Small intestine (tissue), 7 donors: ENCODE measurements at regions not wholly inside any gene's neighbourhood (a gene's known extent, or its start where the extent isn't known, plus 50 kb on each side); places are given as distances from the start of the nearest gene placed in this dataset.

ENCODE experiments used
- DNase-seq, 2 donors: peaks; one replicate each; pipeline versions ENCODE4 v3.0.0 to v3.0.0-alpha.2; 2013
- FAIRE-seq: peaks from 2 replicates; lab custom pipeline; 2012; peaks lifted over from hg19 to GRCh38; lab: Jason Lieb, UNC
- H3K27ac ChIP-seq, 3 donors: one replicate each; pipeline ENCODE4 v1.5.1; 2013; ENCODE audit warnings: low read length in 2 of 3, mild to moderate bottlenecking in 2 of 3, control low read depth in 1 of 3, inconsistent platforms in 1 of 3, low read depth in 1 of 3, moderate library complexity in 1 of 3
- H3K27me3 ChIP-seq, 3 donors: one replicate each; pipeline ENCODE4 v1.6.1; 2013; ENCODE audit warnings: low read length in 3 of 3, inconsistent platforms in 1 of 3; ENCODE audit not compliant: control insufficient read depth in 3 of 3, insufficient read depth in 3 of 3
- H3K36me3 ChIP-seq, 3 donors: one replicate each; pipeline ENCODE4 v1.6.1; 2013; ENCODE audit warnings: low read length in 3 of 3, inconsistent platforms in 1 of 3, low read depth in 1 of 3, mild to moderate bottlenecking in 1 of 3, moderate library complexity in 1 of 3; ENCODE audit not compliant: control insufficient read depth in 3 of 3, insufficient read depth in 2 of 3
- H3K4me1 ChIP-seq, 3 donors: one replicate each; pipeline ENCODE4 v1.6.1; 2013; ENCODE audit warnings: low read length in 2 of 3, inconsistent platforms in 1 of 3, low read depth in 1 of 3, mild to moderate bottlenecking in 1 of 3, moderate library complexity in 1 of 3; ENCODE audit not compliant: control insufficient read depth in 3 of 3, insufficient read depth in 2 of 3
- H3K4me3 ChIP-seq, 3 donors: one replicate each; pipeline ENCODE4 v1.5.1; 2013; ENCODE audit warnings: low read length in 3 of 3, control low read depth in 1 of 3, inconsistent platforms in 1 of 3, low read depth in 1 of 3, mild to moderate bottlenecking in 1 of 3, moderate library complexity in 1 of 3
- H3K9me3 ChIP-seq, 2 donors: one replicate each; pipeline ENCODE4 v1.6.1; 2013; ENCODE audit warnings: low read depth in 1 of 2, low read length in 1 of 2; ENCODE audit not compliant: control insufficient read depth in 2 of 2, insufficient read depth in 1 of 2
- WGBS, 3 donors: extraction: QIAGEN DNeasy Blood & Tissue Kit; methylation state at CpG; one replicate each; pipeline ENCODE4 v1.1.7; 2013; 5-methylcytosine and 5-hydroxymethylcytosine counted together
- donor health status: healthy with polysubstance abuse.
- donor health status: control.
- donor health status: control.
- donor health status: Bipolar disorder and iron deficiency.
- donor health status: healthy.

DNA sequence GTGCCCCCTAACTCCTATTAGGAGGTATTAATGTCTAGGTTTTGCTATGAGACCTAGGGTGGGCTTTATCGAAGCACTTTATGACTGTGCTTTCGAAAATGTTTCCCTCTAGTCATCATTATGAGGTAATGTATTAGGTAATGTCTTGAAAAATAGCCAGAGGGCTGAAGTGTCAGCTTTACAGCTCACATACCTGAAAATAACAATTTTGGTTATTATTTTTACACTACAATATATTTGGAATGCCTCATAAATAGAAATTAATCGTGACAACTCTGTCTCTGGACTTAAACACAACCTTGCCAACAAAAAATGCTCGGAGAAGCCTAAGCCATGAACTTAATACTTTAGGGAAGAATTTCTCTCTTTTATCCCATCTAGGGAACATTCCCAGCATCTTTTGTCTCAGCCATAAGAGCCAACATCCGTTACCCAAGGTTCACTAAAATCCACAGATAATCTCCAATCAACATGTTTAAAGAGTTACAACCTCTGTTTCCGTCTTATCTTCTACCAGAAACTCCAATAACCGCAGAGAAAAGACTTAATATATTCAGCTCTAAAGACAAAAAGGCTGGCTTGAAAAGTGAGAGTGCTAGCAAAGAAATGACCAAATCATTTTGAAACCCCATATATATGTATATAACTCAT lies 130.9 kb upstream of the RND3 start:
- Histone ChIP-seq H3K27ac (no peak overlapping the region), H3K27me3 (no peaks in the 10 kb centered on the region), H3K4me3 (no peak overlapping the region), H3K9me3 (no peaks in the 10 kb centered on the region), H3K4me1 (no peaks in the 10 kb centered on the region), H3K36me3 (no peaks in the 10 kb centered on the region)
- FAIRE-seq, result no peak
- no peak for DNase-seq
- 70 to 75% (median 71%) methylated on average over 7 of the region's 7 CpGs for WGBS, 3 donors

DNA sequence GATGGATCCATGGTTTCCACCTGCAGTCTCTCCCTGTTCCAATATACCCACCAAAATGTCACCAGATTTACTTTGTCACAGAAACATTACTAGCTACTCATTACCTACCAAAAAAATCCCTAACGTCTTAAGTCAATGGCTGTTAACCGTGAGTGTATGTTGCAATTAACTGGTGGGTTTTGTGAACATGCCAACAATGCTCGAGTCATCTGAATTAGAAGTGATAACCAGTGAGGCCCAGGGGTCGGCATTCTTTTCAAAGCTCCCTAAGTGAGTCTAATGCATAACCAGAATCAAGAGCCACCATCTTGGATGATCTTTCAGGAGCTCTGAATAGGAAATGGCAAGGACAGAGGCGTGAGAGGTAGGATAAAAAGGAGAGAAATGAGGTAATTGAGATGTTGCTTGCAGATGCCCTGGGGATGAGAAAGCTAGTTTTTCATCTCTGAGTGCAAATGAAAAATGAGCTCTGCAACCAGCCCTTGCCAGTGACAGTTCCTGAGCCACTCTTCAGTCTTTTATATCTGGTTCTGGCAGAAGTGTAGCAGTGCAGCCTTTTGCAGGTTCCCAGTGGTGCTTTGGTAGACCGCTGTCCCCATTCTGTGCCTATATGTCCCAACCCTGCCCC lies 130.0 kb upstream of the RND3 start:
- no peak for DNase-seq
- 62 to 82% (median 67%) methylated on average over 6 of the region's 6 CpGs for WGBS, 3 donors
- H3K27ac ChIP-seq, result no peak overlapping the region
- H3K9me3 ChIP-seq, result no peaks in the 10 kb centered on the region
- no peaks in the 10 kb centered on the region for H3K27me3 ChIP-seq
- H3K4me1 ChIP-seq, result no peaks in the 10 kb centered on the region
- H3K4me3 ChIP-seq, result no peak overlapping the region
- FAIRE-seq, result no peak
- no peaks in the 10 kb centered on the region for H3K36me3 ChIP-seq

DNA sequence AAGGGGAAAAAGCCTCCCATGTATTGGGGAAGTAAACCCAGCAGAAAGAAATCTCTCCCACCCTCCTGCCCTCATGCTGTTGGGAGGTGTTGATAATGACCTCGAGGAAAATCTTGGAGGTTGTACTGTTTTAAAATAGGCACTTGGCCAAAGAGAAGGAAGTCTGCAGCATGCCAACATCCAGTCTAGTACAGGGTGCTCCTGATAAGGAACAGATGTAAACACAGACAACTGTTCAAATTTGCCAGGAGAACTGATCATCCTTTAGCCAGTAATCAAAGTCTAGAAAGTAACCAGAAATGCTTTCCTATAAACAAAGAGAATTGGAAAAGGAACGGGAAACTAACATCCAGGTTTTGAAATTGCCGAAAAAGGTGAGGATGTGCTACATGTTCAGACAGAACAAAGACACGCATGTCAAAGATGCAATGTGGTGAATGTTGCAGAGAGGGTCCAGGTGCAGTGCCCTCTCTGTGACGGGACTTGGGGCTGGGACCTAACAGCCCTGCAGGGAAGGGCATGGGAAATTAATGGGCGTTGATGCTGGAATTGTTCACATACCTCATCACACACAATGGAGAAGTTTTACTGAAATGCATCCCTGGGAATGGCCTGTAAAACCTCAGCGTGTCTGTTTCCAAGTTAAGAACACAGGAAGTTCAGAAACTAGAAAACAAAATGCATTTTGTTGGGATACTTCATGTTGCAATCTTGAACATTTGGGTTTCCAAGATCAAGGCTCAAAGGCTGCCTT lies 125.7 kb upstream of the RND3 start:
- no peaks in the 10 kb centered on the region for H3K27me3 ChIP-seq
- no peak for DNase-seq
- no peak overlapping the region for H3K4me3 ChIP-seq
- FAIRE-seq, result no peak
- no peaks in the 10 kb centered on the region for H3K9me3 ChIP-seq
- WGBS, 3 donors, result 58 to 66% (median 64%) methylated on average over 7 of the region's 7 CpGs
- no peak overlapping the region for H3K27ac ChIP-seq
- no peaks in the 10 kb centered on the region for H3K4me1 ChIP-seq
- H3K36me3 ChIP-seq, result no peaks in the 10 kb centered on the region

DNA sequence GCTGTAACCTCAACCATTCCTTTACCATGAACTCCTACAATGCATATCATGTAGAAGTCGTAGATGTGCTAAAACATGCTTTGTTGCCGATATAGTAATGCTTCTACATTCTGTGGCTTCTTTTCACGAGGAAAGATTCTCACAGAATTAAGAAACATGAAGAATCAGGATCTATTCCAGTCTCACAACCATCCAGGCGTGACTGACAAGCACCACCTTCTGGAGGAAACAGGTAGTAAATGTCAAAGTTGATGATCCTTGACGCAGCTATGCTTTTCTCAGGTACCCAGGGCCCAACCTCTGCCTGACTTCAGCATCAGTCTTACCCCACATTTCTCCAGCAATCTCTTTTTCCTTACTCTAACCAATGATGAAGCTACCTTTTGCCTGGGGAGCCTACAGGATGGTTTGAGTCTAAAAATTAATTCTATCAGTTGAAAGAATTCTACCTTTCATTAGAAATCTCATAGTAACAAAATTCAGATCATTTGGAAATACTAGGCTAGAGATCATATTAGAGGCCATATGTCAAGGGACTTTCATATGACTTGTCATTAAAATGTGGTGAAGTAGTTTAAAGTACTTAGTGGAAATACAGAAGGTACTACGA lies 123.3 kb upstream of the RND3 start:
- 30 to 64% (median 34%) methylated on average over 6 of the region's 6 CpGs for WGBS, 3 donors
- DNase-seq, result peak; percentile 52 to 74

DNA sequence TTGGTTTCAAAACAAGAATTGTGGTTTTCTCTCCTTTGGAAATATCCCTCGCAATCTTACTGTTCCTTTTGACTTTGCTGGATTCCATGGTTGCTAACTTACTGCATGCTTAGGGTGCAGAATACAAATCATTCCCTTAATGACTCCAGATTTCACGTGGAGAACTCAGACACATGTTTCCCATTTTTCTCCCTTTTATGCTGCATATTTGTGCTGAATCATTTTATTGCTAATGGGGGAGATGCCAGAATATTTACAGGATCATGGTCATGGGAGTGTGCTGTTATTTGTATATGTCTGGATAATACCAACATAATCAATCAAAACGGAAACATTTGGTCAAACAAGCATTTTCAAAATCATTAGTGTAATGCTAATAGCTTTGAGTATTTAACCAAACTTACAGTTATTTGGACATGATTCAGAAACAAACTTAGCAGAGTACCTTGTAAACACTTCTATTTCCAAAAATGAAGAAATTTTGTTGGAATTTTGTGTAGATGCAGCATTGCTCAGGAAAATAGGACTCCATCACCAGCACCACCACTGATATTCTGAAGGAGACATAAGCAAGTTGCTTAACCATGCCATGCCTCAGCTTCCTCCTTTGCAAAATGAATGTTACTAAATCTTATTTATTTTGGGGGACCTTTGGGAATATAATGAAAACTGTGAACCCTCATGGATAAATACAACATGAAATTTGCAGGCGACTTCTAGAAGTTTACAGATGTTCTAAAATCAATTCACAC lies 122.5 kb upstream of the RND3 start:
- H3K27ac ChIP-seq, result no peak overlapping the region
- WGBS, 3 donors, result 53 to 65% (median 63%) methylated on average over 4 of the region's 4 CpGs
- H3K4me1 ChIP-seq, result no peaks in the 10 kb centered on the region
- H3K4me3 ChIP-seq, result no peak overlapping the region
- no peaks in the 10 kb centered on the region for H3K9me3 ChIP-seq
- no peak for FAIRE-seq
- no peaks in the 10 kb centered on the region for H3K27me3 ChIP-seq
- no peaks in the 10 kb centered on the region for H3K36me3 ChIP-seq
- DNase-seq, result no peak

More for the DNA sequence above, 123.3 kb upstream of the RND3 start:
- no peaks in the 10 kb centered on the region for H3K9me3 ChIP-seq
- H3K27ac ChIP-seq, result no peak overlapping the region
- no peaks in the 10 kb centered on the region for H3K4me1 ChIP-seq
- no peak overlapping the region for H3K4me3 ChIP-seq
- H3K27me3 ChIP-seq, result no peaks in the 10 kb centered on the region
- no peak for FAIRE-seq
- no peaks in the 10 kb centered on the region for H3K36me3 ChIP-seq

DNA sequence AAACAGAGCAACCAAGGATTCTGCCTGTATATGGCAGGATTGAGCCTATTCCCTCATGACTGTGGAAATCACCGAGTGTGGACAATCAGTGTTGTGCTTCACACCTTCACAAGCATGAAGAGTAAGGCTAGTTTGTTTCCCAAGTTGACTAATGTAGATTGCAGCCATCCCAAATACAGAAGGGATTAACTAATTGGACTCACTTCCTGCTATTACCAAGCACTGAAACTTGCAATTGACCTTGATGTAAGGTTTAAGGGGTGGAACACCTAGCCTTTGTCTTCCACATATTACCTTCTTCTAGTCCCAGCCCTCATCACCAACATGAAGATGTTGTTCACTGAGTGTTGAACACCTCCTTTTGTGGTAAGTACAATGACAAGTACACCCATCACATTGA lies 120.9 kb upstream of the RND3 start:
- Histone ChIP-seq H3K4me3 (no peak overlapping the region), H3K27ac (no peak overlapping the region), H3K4me1 (no peaks in the 10 kb centered on the region), H3K27me3 (no peaks in the 10 kb centered on the region), H3K9me3 (no peaks in the 10 kb centered on the region), H3K36me3 (no peaks in the 10 kb centered on the region)
- WGBS, 3 donors, result 74 to 80% (median 79%) methylated on average over 1 of the region's 1 CpG
- no peak for DNase-seq
- no peak for FAIRE-seq

DNA sequence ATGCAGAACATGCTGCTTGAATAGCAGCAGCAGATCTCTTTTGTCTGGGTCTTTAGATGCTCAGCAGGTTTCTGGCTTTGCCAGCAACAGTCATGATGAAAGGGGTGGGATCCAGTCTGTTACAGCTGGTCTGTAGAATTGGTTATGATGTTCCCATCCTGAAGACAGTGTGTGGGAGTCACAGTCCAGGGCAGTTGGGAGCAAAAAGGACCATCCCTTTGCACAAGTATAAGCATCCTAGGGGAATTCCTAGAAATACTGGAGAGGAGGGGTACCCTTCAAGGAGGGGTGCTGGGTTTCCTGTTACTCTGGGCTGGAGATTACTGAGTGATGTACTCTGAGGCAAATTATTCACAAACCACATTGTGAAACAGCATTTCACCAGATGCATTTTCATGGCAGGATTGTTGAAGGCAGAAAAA lies 119.9 kb upstream of the RND3 start:
- Histone ChIP-seq H3K36me3 (no peaks in the 10 kb centered on the region), H3K27me3 (no peaks in the 10 kb centered on the region), H3K9me3 (no peaks in the 10 kb centered on the region), H3K4me3 (no peak overlapping the region), H3K27ac (no peak overlapping the region), H3K4me1 (no peaks in the 10 kb centered on the region)
- FAIRE-seq (no peak), DNase-seq (no peak)
